HG03175 (cell line): ENCODE measurements at regions not wholly inside any gene's neighbourhood (a gene's known extent, or its start where the extent isn't known, plus 50 kb on each side); places are given as distances from the start of the nearest gene placed in this dataset.

Experiments
- ATAC-seq: cut with Tn5 transposase; IDR thresholded peaks from one replicate; pipeline ENCODE4 v1.9.1; 2021; ENCODE audit warnings: mild to moderate bottlenecking, moderate library complexity; ENCODE audit not compliant: unreplicated experiment

GRCh38 chr1:47551971-47552528 lies 114.2 kb downstream of the FOXD2 start:
- no peak for ATAC-seq

DNA sequence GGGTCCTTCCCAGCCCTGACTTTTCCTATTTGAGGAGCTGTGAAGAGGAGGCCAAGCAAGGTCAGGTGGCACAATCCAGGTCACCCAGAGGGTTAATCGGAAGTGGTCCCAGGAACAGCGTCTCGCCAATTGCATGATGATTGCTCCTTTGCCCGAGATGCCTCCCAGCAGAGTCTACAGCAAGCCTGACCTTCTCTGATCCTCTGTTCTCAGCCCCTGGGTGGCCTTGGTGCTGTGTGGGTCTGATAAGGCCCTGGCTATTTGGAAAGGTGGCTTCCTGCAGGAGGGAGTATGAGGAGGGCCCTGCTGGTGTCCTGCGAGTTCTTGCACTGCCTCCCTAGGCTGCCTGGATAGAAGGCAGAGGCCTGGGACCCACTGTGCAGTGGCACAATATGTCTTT lies 116.2 kb downstream of the FOXD2 start:
- ATAC-seq, result no peak

GRCh38 chr1:47554901-47555300 lies 117.1 kb downstream of the FOXD2 start:
- no peak for ATAC-seq

- ATAC-seq, result no peak
Observed at GRCh38 chr1:47555306-47555705, 117.5 kb downstream of the FOXD2 start.

- ATAC-seq, result no peak
Observed at GRCh38 chr1:47555841-47556560, 118.2 kb downstream of the FOXD2 start.

GRCh38 chr1:47557066-47557465 lies 119.2 kb downstream of the FOXD2 start:
- ATAC-seq, result no peak

DNA sequence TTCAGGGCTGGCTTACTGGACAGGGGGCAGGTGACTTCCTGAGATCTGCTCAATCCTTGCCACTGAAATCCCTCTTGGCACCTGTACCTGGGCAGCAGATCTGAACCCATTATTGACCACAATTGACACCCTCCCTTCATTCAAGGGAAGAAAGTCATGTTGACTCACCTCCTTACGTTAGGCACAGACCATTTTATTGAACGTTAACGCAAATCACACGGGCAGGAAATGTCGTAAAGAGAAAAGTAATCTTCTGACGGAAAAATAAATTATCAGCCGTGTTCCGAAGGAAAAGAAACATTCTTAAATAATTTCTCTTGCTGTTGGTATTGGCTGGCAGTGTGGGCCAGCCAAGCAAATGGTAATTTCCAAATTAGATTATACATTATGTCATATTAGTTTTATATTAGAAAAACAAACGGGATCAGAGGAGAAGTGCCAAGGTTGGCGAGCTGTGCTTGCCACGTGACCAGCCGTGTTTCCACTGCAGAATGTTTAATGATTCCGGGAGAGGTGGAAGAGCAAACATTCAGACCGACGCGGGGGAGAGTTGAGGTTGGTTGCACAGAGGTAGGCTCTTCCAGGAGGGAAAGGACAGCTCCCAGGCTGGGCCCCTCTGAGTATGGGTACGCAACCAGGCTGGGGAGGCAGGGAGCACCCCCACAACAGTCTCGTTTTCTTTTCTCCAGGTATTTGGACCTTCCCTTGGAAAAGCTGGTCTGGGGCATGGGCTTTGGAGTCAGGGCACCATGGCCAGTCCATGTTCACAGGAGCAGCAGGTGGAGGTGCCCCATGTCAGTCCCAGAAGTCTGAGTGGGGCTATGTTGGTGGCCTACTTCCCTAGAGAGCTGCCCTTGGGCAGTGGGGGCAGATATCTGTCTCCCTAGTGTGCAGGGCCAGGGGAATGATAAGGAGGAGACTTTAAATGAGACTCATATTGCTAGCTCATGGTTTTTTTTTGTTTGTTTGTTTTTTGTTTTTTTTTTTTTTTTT lies 121.1 kb downstream of the FOXD2 start:
- ATAC-seq, result no peak

- ATAC-seq, result no peak
Observed at GRCh38 chr1:47559944-47560695, 122.3 kb downstream of the FOXD2 start.

DNA sequence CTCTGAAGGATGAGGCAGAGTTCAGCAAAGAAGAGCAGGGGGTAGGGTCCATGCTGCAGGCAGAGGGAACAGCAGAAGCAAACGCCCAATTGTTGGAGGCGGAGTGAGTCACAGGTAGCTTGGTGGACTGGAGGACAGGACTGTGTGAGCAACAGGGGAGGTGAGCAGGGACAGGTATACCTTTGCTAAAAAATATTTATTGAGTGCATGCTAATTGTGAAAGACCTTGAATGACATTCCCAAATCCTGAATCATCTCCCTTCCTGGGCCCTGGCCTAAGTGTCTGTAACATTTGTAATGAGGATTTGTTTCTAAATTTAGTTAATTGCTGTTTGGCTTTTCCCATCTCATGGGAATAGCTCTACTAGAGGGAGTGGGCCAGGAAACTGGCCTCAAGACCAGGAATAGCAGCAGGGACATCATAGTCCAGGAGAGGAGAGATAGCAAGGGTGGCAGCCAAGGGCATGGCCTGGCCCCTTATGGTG lies 123.7 kb downstream of the FOXD2 start:
- no peak for ATAC-seq

DNA sequence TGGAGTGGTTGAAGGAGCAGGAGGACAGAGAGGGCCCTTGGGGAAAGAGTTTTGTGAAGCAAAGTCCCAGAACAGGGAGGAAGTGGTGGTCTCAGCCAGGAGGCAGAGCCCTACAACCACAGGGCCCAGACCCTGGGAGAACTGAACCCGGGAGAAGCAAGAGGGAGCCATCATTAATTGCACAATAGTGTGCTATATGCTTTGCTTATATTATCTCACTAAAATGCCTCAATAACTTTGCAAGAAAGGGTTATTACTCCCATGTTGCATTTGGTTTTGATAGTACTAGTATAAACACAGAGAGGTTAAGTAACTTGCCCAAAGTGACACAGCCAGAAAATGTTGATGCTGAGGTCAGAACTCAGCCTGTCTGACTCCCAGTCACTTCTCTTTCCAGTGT lies 124.3 kb downstream of the FOXD2 start:
- no peak for ATAC-seq

DNA sequence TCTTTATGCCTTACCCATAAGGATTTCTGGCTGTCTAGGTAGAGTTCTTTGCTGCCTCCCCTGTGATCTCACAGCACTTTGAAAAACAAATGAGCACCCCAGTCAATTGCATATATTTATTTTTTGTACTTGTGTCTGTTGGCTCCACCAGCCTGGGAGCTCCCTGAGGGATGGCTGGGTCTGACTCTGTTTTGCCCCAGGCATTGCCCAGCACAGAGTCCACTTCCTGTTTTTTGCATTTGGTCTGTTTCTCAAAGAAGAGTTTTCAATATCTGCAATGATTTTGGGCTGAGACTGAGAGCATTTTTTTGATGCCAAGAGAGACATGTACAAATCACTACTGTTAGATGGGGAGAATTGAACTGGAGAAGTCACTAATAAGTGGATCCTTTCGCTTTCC lies 125.0 kb downstream of the FOXD2 start:
- no peak for ATAC-seq

DNA sequence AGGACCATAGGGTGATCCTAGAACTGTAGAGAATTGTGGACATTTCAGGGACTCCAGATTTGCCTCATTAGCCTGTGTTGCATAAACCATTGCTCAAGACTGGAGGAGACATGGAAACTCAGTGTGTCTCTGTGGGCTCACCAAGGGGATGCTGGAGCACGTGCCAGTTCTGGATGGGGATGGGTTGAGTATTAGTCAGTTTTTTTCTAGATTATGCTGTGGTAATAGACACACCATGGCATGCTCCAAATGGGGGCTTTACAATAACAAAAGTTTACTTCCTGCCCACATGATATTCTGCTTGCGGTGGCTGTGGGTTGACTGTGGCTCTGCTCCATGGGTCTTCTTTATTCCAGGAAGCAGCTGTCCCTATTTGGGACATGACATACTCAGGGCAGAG lies 125.4 kb downstream of the FOXD2 start:
- no peak for ATAC-seq

- ATAC-seq, result no peak
Observed at GRCh38 chr1:47564570-47564969, 126.7 kb downstream of the FOXD2 start.

- no peak for ATAC-seq
Observed at GRCh38 chr1:47565092-47565491, 127.2 kb downstream of the FOXD2 start.

DNA sequence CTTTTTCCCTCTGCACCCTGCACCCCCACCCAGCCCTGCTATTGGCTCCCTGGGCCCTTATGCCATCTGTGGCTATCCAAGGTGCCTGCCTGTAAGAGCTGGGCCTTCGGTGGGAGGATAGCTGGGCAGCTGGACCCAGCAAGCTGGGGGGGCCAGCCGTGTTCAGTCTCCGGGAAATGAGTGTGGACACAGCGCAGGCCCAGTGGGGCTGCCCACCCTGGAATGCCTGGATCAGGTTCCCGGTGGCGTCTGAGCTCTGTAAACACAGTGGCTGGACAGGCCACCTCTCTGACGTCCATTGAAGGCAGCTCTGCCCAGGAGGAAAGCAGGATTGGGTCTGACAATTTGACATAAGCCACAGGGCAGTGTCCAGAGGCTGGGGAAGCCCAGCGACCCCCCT lies 127.8 kb downstream of the FOXD2 start:
- ATAC-seq, result no peak

- ATAC-seq, result no peak
Observed at GRCh38 chr1:47568763-47569162, 130.9 kb downstream of the FOXD2 start.

- ATAC-seq, result no peak
Observed at GRCh38 chr1:47569261-47569660, 131.4 kb downstream of the FOXD2 start.

DNA sequence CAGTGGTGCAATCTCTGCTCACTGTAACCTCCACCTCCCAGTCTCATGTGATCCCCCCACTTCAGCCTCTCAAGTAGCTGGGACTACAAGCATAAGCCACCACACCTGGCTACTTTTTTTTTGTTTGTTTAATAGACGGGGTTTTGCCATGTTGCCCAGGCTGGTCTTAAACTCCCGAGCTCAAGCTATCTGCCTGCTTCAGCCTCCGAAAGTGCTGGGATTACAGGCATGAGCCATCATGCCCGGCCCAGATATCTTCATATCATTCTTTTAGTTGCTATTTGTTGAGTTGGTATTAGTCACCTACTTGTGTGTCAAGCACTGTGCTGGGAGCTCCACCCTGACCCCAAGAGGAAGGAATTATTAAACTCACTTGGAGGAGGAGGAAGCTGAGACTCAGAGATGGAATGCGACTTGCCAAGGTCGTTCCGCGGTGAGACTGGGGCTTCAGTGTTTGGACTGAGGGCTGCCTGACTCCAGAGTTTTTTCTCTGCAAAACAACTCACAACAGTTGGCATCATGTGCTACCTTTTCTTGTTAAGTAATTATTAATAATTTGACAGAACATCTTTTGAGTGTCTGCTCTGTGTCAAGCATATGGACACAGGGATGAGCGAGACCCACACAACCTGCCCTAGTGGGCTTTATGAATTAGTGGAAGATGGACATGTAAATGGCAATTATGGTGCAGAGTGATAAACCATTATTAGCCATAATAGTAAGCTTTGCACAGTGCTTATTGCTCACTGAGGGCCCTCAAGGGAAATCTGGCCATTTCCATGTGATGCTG lies 132.0 kb downstream of the FOXD2 start:
- ATAC-seq, result no peak

- ATAC-seq, result no peak
Observed at GRCh38 chr1:47571161-47571560, 133.3 kb downstream of the FOXD2 start.

- ATAC-seq, result no peak
Observed at GRCh38 chr1:47571952-47572351, 134.1 kb downstream of the FOXD2 start.
